GM06990 (cell line): ENCODE measurements at regions not wholly inside any gene's neighbourhood (a gene's known extent, or its start where the extent isn't known, plus 50 kb on each side); places are given as distances from the start of the nearest gene placed in this dataset.

Experiments
- DNase-seq: peaks from one replicate; pipeline ENCODE4 v3.0.0-alpha.2; 2011; ENCODE audit not compliant: insufficient read length; ENCODE audit errors: extremely low read depth
- H3K27me3 ChIP-seq: replicated peaks from 2 replicates; pipeline ENCODE4 v1.6.0; 2011; ENCODE audit warnings: low read length; ENCODE audit not compliant: control insufficient read depth, insufficient read depth
- H3K36me3 ChIP-seq: 2 replicates; pipeline ENCODE4 v1.5.1; 2011; ENCODE audit warnings: low read length; ENCODE audit not compliant: control insufficient read depth, insufficient read depth
- H3K4me3 ChIP-seq: replicated peaks from 2 replicates; pipeline ENCODE4 v1.5.1; 2011; ENCODE audit warnings: low read depth, mild to moderate bottlenecking, control low read depth, low read length
- TF ChIP-seq, protein P1 (sequence below): IDR thresholded peaks from 2 replicates; pipeline ENCODE4 v1.5.1; 2011; ENCODE audit warnings: low read length, control low read depth, mild to moderate bottlenecking, inconsistent platforms; ENCODE audit not compliant: insufficient read depth, poor library complexity, severe bottlenecking

DNA sequence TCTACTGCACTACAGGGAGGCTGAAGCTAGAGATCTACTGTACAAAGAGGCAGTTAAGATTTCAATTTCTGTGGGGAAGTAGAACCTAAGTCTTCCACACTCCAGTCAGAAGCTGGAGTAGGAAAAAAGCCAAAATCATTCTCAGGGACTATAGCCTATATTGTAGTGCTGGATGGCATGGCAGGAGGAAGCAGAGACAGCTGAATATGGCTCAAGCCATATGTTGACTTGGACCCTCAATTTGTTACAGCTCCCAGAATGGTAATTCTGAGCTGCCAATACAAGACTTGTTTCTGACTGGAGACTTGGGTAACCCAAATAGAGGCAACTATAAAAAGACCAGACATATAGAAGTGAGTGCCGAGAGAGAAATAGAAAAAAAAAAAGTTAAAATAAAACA lies 200.6 kb downstream of the PTBP2 start:
- Histone ChIP-seq H3K27me3 (no peaks in the 10 kb centered on the region), H3K4me3 (no peak overlapping the region), H3K36me3 (no peaks in the 10 kb centered on the region)
- DNase-seq: no peak
- TF ChIP-seq, protein P1, sequence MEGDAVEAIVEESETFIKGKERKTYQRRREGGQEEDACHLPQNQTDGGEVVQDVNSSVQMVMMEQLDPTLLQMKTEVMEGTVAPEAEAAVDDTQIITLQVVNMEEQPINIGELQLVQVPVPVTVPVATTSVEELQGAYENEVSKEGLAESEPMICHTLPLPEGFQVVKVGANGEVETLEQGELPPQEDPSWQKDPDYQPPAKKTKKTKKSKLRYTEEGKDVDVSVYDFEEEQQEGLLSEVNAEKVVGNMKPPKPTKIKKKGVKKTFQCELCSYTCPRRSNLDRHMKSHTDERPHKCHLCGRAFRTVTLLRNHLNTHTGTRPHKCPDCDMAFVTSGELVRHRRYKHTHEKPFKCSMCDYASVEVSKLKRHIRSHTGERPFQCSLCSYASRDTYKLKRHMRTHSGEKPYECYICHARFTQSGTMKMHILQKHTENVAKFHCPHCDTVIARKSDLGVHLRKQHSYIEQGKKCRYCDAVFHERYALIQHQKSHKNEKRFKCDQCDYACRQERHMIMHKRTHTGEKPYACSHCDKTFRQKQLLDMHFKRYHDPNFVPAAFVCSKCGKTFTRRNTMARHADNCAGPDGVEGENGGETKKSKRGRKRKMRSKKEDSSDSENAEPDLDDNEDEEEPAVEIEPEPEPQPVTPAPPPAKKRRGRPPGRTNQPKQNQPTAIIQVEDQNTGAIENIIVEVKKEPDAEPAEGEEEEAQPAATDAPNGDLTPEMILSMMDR: no peak

DNA sequence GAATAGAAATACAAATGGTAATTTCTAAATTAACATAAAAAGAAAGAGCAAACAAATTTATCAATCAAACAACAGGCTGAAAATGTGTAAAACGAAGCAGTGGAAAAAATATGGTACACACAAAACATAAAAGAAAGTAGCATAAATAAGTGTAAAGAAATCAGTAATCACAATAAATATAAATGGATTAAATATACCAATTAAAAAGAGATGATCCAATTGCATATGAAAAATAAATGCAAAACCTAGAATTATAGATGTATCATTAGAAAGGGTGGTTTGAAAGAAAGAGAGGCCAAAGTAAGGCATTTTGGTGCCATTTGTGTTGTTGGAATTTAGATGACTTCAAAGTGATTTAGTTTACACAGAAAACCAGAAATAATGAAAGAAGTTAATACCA lies 202.2 kb downstream of the PTBP2 start:
- TF ChIP-seq, protein P1: no peak
- Histone ChIP-seq H3K4me3 (no peak overlapping the region), H3K36me3 (no peaks in the 10 kb centered on the region), H3K27me3 (no peaks in the 10 kb centered on the region)
- DNase-seq: no peak

DNA sequence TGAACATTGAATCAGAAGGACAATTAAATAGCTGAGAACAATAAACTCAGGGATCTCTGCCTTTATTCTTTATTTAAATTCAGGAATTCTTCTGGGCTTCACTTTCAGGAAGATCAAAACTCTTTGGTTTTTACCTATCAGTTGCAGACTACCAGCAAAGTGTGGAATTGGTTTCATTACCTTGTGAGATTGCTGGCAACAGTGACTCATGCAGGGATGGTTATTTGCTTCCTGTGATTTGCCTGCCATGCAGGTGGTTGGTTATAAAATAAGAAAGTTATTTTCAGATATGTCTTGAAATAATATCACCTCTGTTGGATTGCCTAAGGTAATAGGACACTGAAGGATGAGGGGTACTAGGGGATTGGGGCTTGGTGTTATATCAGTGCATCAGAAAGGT lies 204.6 kb downstream of the PTBP2 start:
- TF ChIP-seq, protein P1: no peak
- H3K4me3 ChIP-seq: no peak overlapping the region
- H3K27me3 ChIP-seq: no peaks in the 10 kb centered on the region
- no peak for DNase-seq
- H3K36me3 ChIP-seq: no peaks in the 10 kb centered on the region

DNA sequence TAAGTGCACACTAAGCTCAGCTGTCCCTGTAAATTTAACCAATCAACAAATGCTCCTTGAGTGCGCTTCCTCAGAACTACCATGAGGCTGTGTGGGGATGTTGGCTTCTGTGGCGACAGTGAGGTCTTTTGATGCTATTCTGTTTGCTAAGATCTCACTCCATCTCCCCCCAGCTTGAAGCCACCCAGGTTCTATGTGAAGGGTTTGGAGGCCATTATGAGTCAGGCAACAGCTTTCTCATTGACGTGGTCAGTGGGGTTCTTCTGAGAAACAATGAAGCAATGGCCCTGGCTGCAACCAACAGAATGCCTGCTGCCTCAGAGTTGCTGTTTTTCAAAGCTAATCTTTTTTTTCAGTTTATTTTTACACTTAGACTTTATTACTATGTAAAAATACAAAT lies 205.5 kb downstream of the PTBP2 start:
- DNase-seq: no peak
- TF ChIP-seq, protein P1: no peak
- H3K27me3 ChIP-seq: no peaks in the 10 kb centered on the region
- H3K4me3 ChIP-seq: no peak overlapping the region
- H3K36me3 ChIP-seq: no peaks in the 10 kb centered on the region

DNA sequence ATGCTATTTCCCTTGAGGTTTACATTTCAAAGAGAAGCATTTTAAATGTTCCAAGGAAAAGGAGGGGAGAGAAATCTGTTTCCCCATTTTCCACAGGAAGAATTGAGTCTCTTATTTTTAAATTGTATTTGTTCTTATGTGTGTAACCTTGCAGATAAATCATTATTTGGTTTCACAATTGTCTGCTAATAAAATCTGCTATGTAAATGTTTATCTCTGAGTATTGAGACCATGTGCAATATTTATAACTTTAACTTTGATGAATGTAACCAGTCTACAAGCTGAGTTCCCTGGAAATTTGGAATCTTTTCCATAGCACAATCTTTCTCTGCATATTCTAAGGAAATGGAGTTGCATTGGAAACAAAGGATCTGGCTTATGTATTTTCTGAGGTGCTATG lies 209.6 kb downstream of the PTBP2 start:
- Histone ChIP-seq H3K4me3 (no peak overlapping the region), H3K27me3 (no peaks in the 10 kb centered on the region), H3K36me3 (no peaks in the 10 kb centered on the region)
- DNase-seq: no peak
- TF ChIP-seq, protein P1: no peak

DNA sequence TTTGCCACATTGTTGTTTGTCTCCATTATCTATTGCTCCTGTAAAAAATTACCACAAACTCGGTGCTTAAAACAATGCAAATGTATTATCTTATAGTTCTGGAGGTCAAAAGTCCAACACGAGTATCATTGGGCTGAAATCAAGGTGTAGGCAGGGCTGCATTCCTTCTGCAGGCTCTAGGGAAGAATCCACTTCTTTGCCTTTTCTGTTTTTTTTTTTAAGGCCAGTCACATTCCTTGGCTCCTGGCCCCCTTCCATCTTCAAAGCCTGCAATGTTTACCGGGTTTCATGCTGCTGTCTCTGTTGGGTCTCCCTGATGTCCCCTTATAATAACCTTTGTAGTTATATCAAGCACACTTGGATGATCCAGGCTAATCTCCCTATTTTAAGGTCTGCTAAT lies 212.7 kb downstream of the PTBP2 start:
- no peaks in the 10 kb centered on the region for H3K27me3 ChIP-seq
- H3K4me3 ChIP-seq: no peak overlapping the region
- H3K36me3 ChIP-seq: no peaks in the 10 kb centered on the region
- TF ChIP-seq, protein P1: no peak
- no peak for DNase-seq
